ENCODE measurements at regions not wholly inside any gene's neighbourhood (a gene's known extent, or its start where the extent isn't known, plus 50 kb on each side); places are given as distances from the start of the nearest gene placed in this dataset.

DNA sequence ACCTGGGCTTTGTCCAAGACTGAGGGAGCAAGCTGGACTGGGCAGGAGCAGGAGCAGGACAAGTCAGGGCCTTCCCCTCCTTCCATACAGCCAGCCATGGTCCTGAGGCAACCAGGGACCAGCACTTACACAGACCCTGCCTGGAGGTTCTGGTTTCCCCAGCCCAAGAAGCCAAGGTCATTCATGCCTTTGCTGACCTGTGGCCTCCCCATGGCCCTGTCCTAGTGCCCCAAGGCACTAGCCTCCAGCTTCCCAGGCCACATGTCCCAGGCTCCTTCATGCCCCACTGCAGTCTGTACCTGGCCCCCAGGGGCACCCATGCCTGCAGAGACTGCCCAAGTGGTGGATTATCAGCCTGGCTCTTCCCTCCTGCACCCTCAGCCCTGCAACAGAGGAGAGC, 243.9 kb downstream of the TOMM20 start:
- TF ChIP-seq, protein P1, sequence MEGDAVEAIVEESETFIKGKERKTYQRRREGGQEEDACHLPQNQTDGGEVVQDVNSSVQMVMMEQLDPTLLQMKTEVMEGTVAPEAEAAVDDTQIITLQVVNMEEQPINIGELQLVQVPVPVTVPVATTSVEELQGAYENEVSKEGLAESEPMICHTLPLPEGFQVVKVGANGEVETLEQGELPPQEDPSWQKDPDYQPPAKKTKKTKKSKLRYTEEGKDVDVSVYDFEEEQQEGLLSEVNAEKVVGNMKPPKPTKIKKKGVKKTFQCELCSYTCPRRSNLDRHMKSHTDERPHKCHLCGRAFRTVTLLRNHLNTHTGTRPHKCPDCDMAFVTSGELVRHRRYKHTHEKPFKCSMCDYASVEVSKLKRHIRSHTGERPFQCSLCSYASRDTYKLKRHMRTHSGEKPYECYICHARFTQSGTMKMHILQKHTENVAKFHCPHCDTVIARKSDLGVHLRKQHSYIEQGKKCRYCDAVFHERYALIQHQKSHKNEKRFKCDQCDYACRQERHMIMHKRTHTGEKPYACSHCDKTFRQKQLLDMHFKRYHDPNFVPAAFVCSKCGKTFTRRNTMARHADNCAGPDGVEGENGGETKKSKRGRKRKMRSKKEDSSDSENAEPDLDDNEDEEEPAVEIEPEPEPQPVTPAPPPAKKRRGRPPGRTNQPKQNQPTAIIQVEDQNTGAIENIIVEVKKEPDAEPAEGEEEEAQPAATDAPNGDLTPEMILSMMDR (IDR thresholded peaks at IDR 0.05) = no peak
- Histone ChIP-seq H3K36me3 (ENCODE audit: control insufficient read depth, insufficient read depth, low read length) (no peaks in the 10 kb centered on the region), H3K27ac (ENCODE audit: low read length) (no peak overlapping the region), H3K9me3 (ENCODE audit: control insufficient read depth, insufficient read depth, low read length) (no peaks in the 10 kb centered on the region), H3K27me3 (ENCODE audit: control insufficient read depth, insufficient read depth, low read length) (no peaks in the 10 kb centered on the region), H3K4me1 (ENCODE audit: control insufficient read depth, insufficient read depth, low read length) (peaks cover 3% of the 10 kb centered on the region), H3K4me3 (ENCODE audit: low read length) (no peak overlapping the region)
- Mint-ChIP-seq H3K4me3 (no peak overlapping the region), H3K36me3 (no peaks in the 10 kb centered on the region), H3K4me1 (peaks cover 13 to 18% of the 10 kb centered on the region in 2 donors), H3K27me3 (ENCODE audit: low read depth in 2 of 2) (peaks cover 3 to 7% of the 10 kb centered on the region in 2 donors), H3K27ac (no peak overlapping the region), H3K9me3 (peaks cover 0 to 2% of the 10 kb centered on the region in 2 donors)
- intact Hi-C loops (cut with micrococcal nuclease) = no loop called here
- no peak for ATAC-seq
- DNase-seq = no peak

GRCh38 chr1:234884006-234884405, 244.6 kb downstream of the TOMM20 start:
- H3K27ac ChIP-seq (ENCODE audit: low read length) = no peak overlapping the region
- H3K27me3 ChIP-seq (ENCODE audit: control insufficient read depth, insufficient read depth, low read length) = no peaks in the 10 kb centered on the region
- 94% methylated on average over 6 of the region's 6 CpGs for whole genome bisulfite sequencing (ENCODE audit: insufficient coverage)
- Mint-ChIP-seq H3K27ac (no peak overlapping the region), H3K36me3 (no peaks in the 10 kb centered on the region), H3K4me1 (peaks cover 16 to 19% of the 10 kb centered on the region in 2 donors), H3K27me3 (ENCODE audit: low read depth in 2 of 2) (peaks cover 0 to 7% of the 10 kb centered on the region in 2 donors), H3K4me3 (no peak overlapping the region), H3K9me3 (peaks cover 0 to 2% of the 10 kb centered on the region in 2 donors)
- peaks cover 3% of the 10 kb centered on the region for H3K4me1 ChIP-seq (ENCODE audit: control insufficient read depth, insufficient read depth, low read length)
- ATAC-seq (no peak), DNase-seq (no peak)
- H3K9me3 ChIP-seq (ENCODE audit: control insufficient read depth, insufficient read depth, low read length) = no peaks in the 10 kb centered on the region
- no peak overlapping the region for H3K4me3 ChIP-seq (ENCODE audit: low read length)
- intact Hi-C loops (cut with micrococcal nuclease) = no loop called here
- H3K36me3 ChIP-seq (ENCODE audit: control insufficient read depth, insufficient read depth, low read length) = no peaks in the 10 kb centered on the region
- TF ChIP-seq, protein P1 (IDR thresholded peaks at IDR 0.05) = no peak

GRCh38 chr1:234882898-234883297, 245.7 kb downstream of the TOMM20 start:
- no peak overlapping the region for H3K4me3 Mint-ChIP-seq
- intact Hi-C loops (cut with micrococcal nuclease) = no loop called here
- no peaks in the 10 kb centered on the region for H3K9me3 ChIP-seq (ENCODE audit: control insufficient read depth, insufficient read depth, low read length)

More at GRCh38 chr1:234882898-234883297, 245.7 kb downstream of the TOMM20 start:
- TF ChIP-seq, protein P1 (IDR thresholded peaks at IDR 0.05) = no peak
- no peaks in the 10 kb centered on the region for H3K36me3 Mint-ChIP-seq
- ATAC-seq (no peak), DNase-seq (no peak)
- H3K27me3 ChIP-seq (ENCODE audit: control insufficient read depth, insufficient read depth, low read length) = no peaks in the 10 kb centered on the region
- H3K4me1 ChIP-seq (ENCODE audit: control insufficient read depth, insufficient read depth, low read length) = peaks cover 3% of the 10 kb centered on the region
- H3K4me3 ChIP-seq (ENCODE audit: low read length) = no peak overlapping the region
- H3K4me1 Mint-ChIP-seq = peaks cover 16 to 19% of the 10 kb centered on the region in 2 donors
- peaks cover 0 to 7% of the 10 kb centered on the region in 2 donors for H3K27me3 Mint-ChIP-seq (ENCODE audit: low read depth in 2 of 2)
- peaks cover 0 to 2% of the 10 kb centered on the region in 2 donors for H3K9me3 Mint-ChIP-seq
- 84% methylated on average over 6 of the region's 6 CpGs for WGBS (ENCODE audit: insufficient coverage)
- H3K36me3 ChIP-seq (ENCODE audit: control insufficient read depth, insufficient read depth, low read length) = no peaks in the 10 kb centered on the region
- H3K27ac Mint-ChIP-seq = peak overlapping the region in 1 of 2 donors; percentile 49
- no peak overlapping the region for H3K27ac ChIP-seq (ENCODE audit: low read length)
